LNCaP clone FGC (cell line): ENCODE measurements at regions not wholly inside any gene's neighbourhood (a gene's known extent, or its start where the extent isn't known, plus 50 kb on each side); places are given as distances from the start of the nearest gene placed in this dataset.
A peak's percentile ranks its signal among the peaks of the same experiment; 100 is the strongest.

Experiments
- DNase-seq: peaks from one replicate; pipeline ENCODE4 v3.0.0-alpha.2; 2011; ENCODE audit warnings: low read depth
- H3K4me3 ChIP-seq: 2 replicates; pipeline ENCODE4 v1.5.1; 2011; ENCODE audit warnings: mild to moderate bottlenecking, low read depth, low read length, control low read depth
- TF ChIP-seq, protein P1 (sequence below): IDR thresholded peaks from 2 replicates; pipeline ENCODE4 v1.5.1; 2012; ENCODE audit warnings: mild to moderate bottlenecking; ENCODE audit not compliant: control insufficient read depth, insufficient read depth; ENCODE audit errors: extremely low read depth

DNA sequence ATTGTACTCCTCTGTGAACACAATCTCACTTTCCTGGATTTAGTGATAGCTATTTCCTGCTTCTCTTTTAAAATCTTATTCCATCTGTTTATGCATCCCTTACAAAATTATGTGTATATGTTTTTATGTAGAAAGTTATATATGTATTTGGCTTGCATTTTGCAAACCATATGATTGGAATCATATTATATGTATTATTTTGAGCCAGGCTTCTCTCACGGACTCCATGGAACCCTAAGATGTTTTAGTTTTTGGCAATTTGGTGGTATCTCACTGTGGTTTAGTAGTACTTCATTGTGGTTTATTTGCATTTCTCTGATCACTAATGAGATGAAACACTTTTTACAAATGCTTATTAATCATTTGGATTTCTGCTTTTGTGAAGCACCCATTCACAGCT is 507.3 kb upstream of the KIRREL3 start:
- TF ChIP-seq, protein P1, sequence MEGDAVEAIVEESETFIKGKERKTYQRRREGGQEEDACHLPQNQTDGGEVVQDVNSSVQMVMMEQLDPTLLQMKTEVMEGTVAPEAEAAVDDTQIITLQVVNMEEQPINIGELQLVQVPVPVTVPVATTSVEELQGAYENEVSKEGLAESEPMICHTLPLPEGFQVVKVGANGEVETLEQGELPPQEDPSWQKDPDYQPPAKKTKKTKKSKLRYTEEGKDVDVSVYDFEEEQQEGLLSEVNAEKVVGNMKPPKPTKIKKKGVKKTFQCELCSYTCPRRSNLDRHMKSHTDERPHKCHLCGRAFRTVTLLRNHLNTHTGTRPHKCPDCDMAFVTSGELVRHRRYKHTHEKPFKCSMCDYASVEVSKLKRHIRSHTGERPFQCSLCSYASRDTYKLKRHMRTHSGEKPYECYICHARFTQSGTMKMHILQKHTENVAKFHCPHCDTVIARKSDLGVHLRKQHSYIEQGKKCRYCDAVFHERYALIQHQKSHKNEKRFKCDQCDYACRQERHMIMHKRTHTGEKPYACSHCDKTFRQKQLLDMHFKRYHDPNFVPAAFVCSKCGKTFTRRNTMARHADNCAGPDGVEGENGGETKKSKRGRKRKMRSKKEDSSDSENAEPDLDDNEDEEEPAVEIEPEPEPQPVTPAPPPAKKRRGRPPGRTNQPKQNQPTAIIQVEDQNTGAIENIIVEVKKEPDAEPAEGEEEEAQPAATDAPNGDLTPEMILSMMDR = no peak
- no peak for DNase-seq
- H3K4me3 ChIP-seq = no peak overlapping the region

DNA sequence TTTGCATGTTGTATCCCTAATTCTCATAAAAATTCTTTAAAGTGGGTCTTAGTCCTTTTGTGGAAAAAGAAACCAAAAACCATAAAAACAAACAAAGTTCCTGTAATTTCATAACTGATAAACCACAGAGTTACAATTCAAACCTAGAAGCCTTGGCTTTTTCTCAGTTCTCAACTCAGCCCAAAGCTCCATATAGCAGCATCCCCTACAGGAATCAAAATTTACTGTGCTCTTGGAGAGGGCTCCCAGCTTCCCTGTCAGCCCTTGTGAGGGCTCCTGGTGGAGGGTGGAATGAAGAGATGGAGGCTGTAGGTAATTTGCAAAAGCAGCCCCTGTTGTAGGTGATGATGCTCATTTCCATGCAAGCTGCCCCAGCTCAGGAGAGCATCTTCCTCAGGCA is 506.1 kb upstream of the KIRREL3 start:
- no peak overlapping the region for H3K4me3 ChIP-seq
- no peak for DNase-seq
- TF ChIP-seq, protein P1 = no peak

DNA sequence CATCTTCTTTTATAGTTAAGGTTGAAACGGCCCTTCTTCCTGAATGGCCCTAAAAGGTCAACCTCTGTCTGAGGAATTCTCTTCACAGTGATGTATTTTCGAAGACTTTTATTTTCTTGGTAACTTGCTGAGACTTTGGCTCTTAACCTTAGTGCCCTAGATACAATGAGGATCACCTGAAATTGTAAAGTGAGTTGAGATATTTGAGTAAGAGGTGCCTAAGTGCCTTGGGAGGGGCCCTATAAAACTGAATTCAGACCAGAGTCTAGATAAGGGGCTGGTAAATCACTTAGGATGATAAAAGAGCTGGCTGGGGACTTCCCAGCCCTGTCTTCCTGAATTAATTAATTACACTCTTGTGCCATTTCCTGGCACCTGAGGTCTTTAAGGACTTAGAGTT is 505.6 kb upstream of the KIRREL3 start:
- H3K4me3 ChIP-seq = no peak overlapping the region
- no peak for DNase-seq
- TF ChIP-seq, protein P1 = no peak

DNA sequence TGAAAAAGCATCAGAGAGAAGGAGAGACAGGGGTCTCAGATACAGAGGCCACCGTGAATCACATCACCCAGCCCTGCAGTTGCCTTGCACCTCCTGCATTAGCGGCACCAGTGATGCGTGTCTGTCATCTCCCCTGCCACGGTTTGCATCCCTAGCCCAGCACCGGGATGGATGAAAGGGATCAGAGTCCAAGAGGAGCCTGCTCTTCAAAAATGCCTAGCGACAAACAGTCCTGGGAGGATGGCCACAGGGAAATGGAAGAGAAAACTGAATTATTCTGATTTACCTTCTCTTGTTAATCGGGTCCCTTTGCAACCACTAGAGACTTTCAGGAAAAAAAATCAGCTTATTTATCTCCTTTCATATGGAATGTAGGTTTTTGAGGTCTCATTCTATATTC is 495.6 kb upstream of the KIRREL3 start:
- no peak overlapping the region for H3K4me3 ChIP-seq
- TF ChIP-seq, protein P1 = no peak
- no peak for DNase-seq

DNA sequence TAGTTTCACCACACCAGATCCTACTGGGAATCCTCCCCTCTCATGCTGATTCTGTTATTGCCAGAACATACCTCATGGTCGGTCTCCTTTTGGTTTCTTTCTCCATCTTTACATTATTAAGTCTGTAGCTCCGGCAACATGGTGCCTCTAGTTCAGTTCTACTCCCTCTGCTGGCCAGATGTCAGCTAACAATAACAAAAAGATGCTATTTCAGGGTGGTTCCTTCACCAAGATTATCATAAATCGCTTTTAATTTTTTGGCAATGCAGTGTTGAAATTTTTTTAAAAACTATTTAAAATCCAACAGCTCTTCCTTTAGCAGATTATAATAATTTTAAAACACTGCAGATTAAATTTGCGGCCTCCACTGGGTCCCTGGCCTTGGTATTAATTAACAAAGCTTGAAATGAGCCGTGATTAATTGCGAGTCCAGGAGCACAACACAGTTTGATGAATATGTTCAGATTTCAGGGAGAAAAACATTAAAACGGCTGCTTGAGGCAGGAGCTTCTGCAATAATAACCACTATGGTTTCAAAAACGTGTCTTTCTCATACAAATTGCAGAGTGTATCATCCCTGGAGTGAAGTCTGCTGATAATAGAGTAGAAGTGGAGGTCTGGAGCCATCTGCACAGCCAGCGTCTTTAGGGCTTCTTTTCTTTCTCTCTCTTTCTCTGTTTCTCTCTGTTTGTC is 492.9 kb upstream of the KIRREL3 start:
- no peak overlapping the region for H3K4me3 ChIP-seq
- no peak for DNase-seq
- TF ChIP-seq, protein P1 = peak; percentile 37; the same call in 1 of the 2 replicates

DNA sequence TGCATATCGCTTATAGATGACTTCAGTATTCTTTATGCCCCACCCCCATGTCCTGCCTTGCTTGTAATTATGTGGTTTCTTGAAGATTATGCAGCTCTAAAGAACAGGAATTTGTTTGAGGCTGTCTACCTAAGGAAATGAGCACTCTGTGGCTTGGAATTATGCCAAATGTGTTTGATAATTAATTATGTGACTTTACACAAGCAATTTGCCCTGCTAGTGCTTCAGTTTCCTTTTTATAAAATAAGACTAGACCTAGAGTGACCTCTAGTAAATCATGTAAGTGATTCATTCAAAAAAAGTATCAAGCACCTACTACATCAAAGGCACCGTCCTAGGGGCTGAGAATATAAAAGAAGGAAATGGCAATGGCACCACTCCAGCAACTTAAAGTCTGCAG is 491.5 kb upstream of the KIRREL3 start:
- TF ChIP-seq, protein P1 = no peak
- no peak overlapping the region for H3K4me3 ChIP-seq
- DNase-seq = no peak

DNA sequence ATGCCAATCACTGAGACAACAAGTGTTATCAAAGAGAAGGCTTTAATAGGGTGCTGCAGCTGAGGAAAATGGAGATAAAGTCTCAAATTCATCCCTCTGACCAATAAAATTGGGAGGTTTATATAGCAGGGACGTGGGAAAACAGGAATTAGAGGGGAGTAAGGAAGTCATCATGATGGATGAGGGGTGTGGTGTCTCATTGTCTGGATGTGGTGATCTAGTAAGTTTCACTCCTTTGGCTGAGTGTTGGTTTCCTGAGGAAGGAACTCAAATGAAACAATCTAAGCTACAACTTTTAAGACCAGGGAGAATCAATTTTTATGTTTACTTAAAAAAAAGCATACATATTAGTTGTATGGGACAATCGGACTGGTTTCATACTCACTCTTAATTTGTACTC is 491.0 kb upstream of the KIRREL3 start:
- no peak for DNase-seq
- H3K4me3 ChIP-seq = no peak overlapping the region
- TF ChIP-seq, protein P1 = no peak
